Liver (tissue), 8 donors: ENCODE measurements at regions not wholly inside any gene's neighbourhood (a gene's known extent, or its start where the extent isn't known, plus 50 kb on each side); places are given as distances from the start of the nearest gene placed in this dataset.

ENCODE experiments used
- DNase-seq: peaks from one replicate; pipeline ENCODE4 v3.0.0-alpha.2; 2017; ENCODE audit warnings: low spot score
- H3K27ac ChIP-seq, 2 donors: one replicate each; pipeline ENCODE4 v1.7.0; 2013; ENCODE audit warnings: inconsistent platforms in 2 of 2, low read length in 2 of 2, control low read depth in 1 of 2, low read depth in 1 of 2, mild to moderate bottlenecking in 1 of 2
- H3K27me3 ChIP-seq, 4 donors: one replicate each; pipeline versions ENCODE4 v1.6.1 to v1.7.0; 2013; ENCODE audit warnings: low read length in 3 of 4, inconsistent platforms in 1 of 4, mild to moderate bottlenecking in 1 of 4, moderate library complexity in 1 of 4; ENCODE audit not compliant: control insufficient read depth in 4 of 4, insufficient read depth in 4 of 4
- H3K36me3 ChIP-seq, 4 donors: one replicate each; pipeline versions ENCODE4 v1.6.1 to v1.7.0; 2013; ENCODE audit warnings: low read length in 3 of 4, mild to moderate bottlenecking in 3 of 4, low read depth in 1 of 4, moderate library complexity in 1 of 4; ENCODE audit not compliant: control insufficient read depth in 4 of 4, insufficient read depth in 3 of 4
- H3K4me1 ChIP-seq, 4 donors: one replicate each; pipeline versions ENCODE4 v1.6.1 to v1.7.0; 2013; ENCODE audit warnings: low read length in 3 of 4, mild to moderate bottlenecking in 3 of 4, moderate library complexity in 1 of 4; ENCODE audit not compliant: control insufficient read depth in 4 of 4, insufficient read depth in 4 of 4
- H3K4me3 ChIP-seq, 3 donors: one replicate each; pipeline versions ENCODE4 v1.6.1 to v1.7.0; 2013; ENCODE audit warnings: low read length in 3 of 3, control low read depth in 1 of 3, low read depth in 1 of 3, mild to moderate bottlenecking in 1 of 3
- H3K9ac ChIP-seq, 2 donors: one replicate each; pipeline ENCODE4 v1.7.0; 2013; ENCODE audit warnings: low read length in 2 of 2, mild to moderate bottlenecking in 2 of 2, moderate library complexity in 2 of 2, control low read depth in 1 of 2, low read depth in 1 of 2
- H3K9me3 ChIP-seq, 4 donors: one replicate each; pipeline versions ENCODE4 v1.6.1 to v1.7.0; 2013; ENCODE audit warnings: low read length in 3 of 4; ENCODE audit not compliant: control insufficient read depth in 4 of 4
- ATF3 ChIP-seq: IDR thresholded peaks from 2 replicates; pipeline ENCODE4 v1.6.1; 2016; ENCODE audit warnings: antibody characterized with exemption
- EGR1 ChIP-seq, 2 donors: IDR thresholded peaks; 2 replicates each; pipeline ENCODE4 v1.6.1; 2016 to 2018; ENCODE audit warnings: antibody characterized with exemption in 2 of 2, low read depth in 2 of 2
- FOXA1 ChIP-seq: IDR thresholded peaks from 2 replicates; pipeline ENCODE4 v1.6.1; 2016; ENCODE audit warnings: antibody characterized with exemption
- FOXA2 ChIP-seq: IDR thresholded peaks from 2 replicates; pipeline ENCODE4 v1.6.1; 2016; ENCODE audit warnings: antibody characterized with exemption
- GABPA ChIP-seq, 2 donors: IDR thresholded peaks in 1 of 2; conservative IDR thresholded peaks in 1 of 2; 2 replicates each; pipeline ENCODE4 v1.6.1; 2016; ENCODE audit warnings: antibody characterized with exemption in 2 of 2, mild to moderate bottlenecking in 1 of 2, moderate library complexity in 1 of 2
- HNF4A ChIP-seq, 2 donors: conservative IDR thresholded peaks; 2 replicates each; pipeline ENCODE4 v1.6.1; 2016; ENCODE audit warnings: antibody characterized with exemption in 2 of 2, mild to moderate bottlenecking in 2 of 2
- HNF4G ChIP-seq: IDR thresholded peaks from 2 replicates; pipeline ENCODE4 v1.6.1; 2016; ENCODE audit warnings: antibody characterized with exemption
- JUND ChIP-seq, 2 donors: IDR thresholded peaks; 2 replicates each; pipeline ENCODE4 v1.6.1; 2016; ENCODE audit warnings: antibody characterized with exemption in 2 of 2
- MAX ChIP-seq: IDR thresholded peaks from 2 replicates; pipeline ENCODE4 v1.6.1; 2016; ENCODE audit warnings: antibody characterized with exemption
- NR2F2 ChIP-seq: IDR thresholded peaks from 2 replicates; pipeline ENCODE4 v1.6.1; 2016; ENCODE audit warnings: antibody characterized with exemption
- RAD21 ChIP-seq, 2 donors: IDR thresholded peaks; 2 replicates each; pipeline ENCODE4 v1.6.1; 2016; ENCODE audit warnings: antibody characterized with exemption in 2 of 2, mild to moderate bottlenecking in 2 of 2
- REST ChIP-seq: IDR thresholded peaks from 2 replicates; pipeline ENCODE4 v1.6.1; 2016; ENCODE audit warnings: antibody characterized with exemption, mild to moderate bottlenecking
- RXRA ChIP-seq, 2 donors: IDR thresholded peaks; 2 replicates each; pipeline ENCODE4 v1.6.1; 2017 to 2018; ENCODE audit warnings: antibody characterized with exemption in 2 of 2, mild to moderate bottlenecking in 1 of 2
- SP1 ChIP-seq: IDR thresholded peaks from 2 replicates; pipeline ENCODE4 v1.6.1; 2018; ENCODE audit warnings: antibody characterized with exemption, mild to moderate bottlenecking
- TAF1 ChIP-seq: conservative IDR thresholded peaks from 2 replicates; pipeline ENCODE4 v1.6.1; 2016; ENCODE audit warnings: antibody characterized with exemption, mild to moderate bottlenecking
- YY1 ChIP-seq: IDR thresholded peaks from 2 replicates; pipeline ENCODE4 v1.6.1; 2016; ENCODE audit warnings: antibody characterized with exemption, mild to moderate bottlenecking
- WGBS: extraction: QIAGEN DNeasy Blood & Tissue Kit; methylation state at CpG from one replicate; pipeline ENCODE4 v1.1.7; 2013; 5-methylcytosine and 5-hydroxymethylcytosine counted together
- TF ChIP-seq, protein P1 (sequence below): IDR thresholded peaks from 2 replicates; pipeline ENCODE4 v1.6.1; 2016; ENCODE audit warnings: antibody characterized with exemption
- TF ChIP-seq, protein P2 (sequence below): fragments of 150-350 bp; IDR thresholded peaks from 2 replicates; pipeline ENCODE4 v1.5.1; 2017; ENCODE audit warnings: improper control_type of control experiment, low read depth, low read length; ENCODE audit not compliant: missing input control
- donor health status: healthy.
- donor health status: healthy.
- donor health status: healthy.
- donor health status: healthy.
- donor health status: healthy.

- Histone ChIP-seq H3K27me3 (peaks cover 0 to 3% (median 0%) of the 10 kb centered on the region in 4 donors), H3K36me3 (no peaks in the 10 kb centered on the region), H3K9ac (no peak overlapping the region), H3K27ac (no peak overlapping the region), H3K4me3 (no peak overlapping the region), H3K9me3 (no peaks in the 10 kb centered on the region), H3K4me1 (no peaks in the 10 kb centered on the region)
- DNase-seq: no peak
- TF ChIP-seq, protein P1, sequence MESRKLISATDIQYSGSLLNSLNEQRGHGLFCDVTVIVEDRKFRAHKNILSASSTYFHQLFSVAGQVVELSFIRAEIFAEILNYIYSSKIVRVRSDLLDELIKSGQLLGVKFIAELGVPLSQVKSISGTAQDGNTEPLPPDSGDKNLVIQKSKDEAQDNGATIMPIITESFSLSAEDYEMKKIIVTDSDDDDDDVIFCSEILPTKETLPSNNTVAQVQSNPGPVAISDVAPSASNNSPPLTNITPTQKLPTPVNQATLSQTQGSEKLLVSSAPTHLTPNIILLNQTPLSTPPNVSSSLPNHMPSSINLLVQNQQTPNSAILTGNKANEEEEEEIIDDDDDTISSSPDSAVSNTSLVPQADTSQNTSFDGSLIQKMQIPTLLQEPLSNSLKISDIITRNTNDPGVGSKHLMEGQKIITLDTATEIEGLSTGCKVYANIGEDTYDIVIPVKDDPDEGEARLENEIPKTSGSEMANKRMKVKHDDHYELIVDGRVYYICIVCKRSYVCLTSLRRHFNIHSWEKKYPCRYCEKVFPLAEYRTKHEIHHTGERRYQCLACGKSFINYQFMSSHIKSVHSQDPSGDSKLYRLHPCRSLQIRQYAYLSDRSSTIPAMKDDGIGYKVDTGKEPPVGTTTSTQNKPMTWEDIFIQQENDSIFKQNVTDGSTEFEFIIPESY: no peak
- TF ChIP-seq REST (no peak), HNF4G (no peak), JUND (IDR thresholded peaks at IDR 0.05) (no peak), ATF3 (no peak), FOXA2 (no peak), EGR1 (IDR thresholded peaks at IDR 0.05; ENCODE audit: low read depth in 2 of 2) (no peak), HNF4A (conservative IDR thresholded peaks at IDR 0.05) (no peak), TAF1 (no peak), RAD21 (IDR thresholded peaks at IDR 0.05) (no peak), SP1 (no peak), GABPA (IDR thresholded peaks at IDR 0.05 in 1 of 2, conservative IDR thresholded peaks at IDR 0.05 in 1 of 2) (no peak), FOXA1 (no peak), RXRA (IDR thresholded peaks at IDR 0.05) (no peak), NR2F2 (no peak), MAX (no peak), YY1 (no peak)
- TF ChIP-seq, protein P2, sequence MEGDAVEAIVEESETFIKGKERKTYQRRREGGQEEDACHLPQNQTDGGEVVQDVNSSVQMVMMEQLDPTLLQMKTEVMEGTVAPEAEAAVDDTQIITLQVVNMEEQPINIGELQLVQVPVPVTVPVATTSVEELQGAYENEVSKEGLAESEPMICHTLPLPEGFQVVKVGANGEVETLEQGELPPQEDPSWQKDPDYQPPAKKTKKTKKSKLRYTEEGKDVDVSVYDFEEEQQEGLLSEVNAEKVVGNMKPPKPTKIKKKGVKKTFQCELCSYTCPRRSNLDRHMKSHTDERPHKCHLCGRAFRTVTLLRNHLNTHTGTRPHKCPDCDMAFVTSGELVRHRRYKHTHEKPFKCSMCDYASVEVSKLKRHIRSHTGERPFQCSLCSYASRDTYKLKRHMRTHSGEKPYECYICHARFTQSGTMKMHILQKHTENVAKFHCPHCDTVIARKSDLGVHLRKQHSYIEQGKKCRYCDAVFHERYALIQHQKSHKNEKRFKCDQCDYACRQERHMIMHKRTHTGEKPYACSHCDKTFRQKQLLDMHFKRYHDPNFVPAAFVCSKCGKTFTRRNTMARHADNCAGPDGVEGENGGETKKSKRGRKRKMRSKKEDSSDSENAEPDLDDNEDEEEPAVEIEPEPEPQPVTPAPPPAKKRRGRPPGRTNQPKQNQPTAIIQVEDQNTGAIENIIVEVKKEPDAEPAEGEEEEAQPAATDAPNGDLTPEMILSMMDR: no peak
- 88% methylated on average over 10 of the region's 10 CpGs for WGBS
These were observed 93.1 kb downstream of the GALR1 start for GRCh38 chr18:77342736-77343135.
